ENCODE measurements at regions not wholly inside any gene's neighbourhood (a gene's known extent, or its start where the extent isn't known, plus 50 kb on each side); places are given as distances from the start of the nearest gene placed in this dataset.
"Not testable (repeated sequence)": the region's sequence is repeated elsewhere in the genome, so short reads cannot be mapped to it uniquely, and the experiment has no call there.

GRCh38 chr12:87231818-87232217, 797.4 kb downstream of the C12orf50 start:
- no peak for DNase-seq

- no peak for DNase-seq
Measured at GRCh38 chr12:87230441-87230840, 798.8 kb downstream of the C12orf50 start.

- DNase-seq = no peak
Measured at GRCh38 chr12:87227162-87227561, 802.0 kb downstream of the C12orf50 start.

- DNase-seq = no peak
Measured at GRCh38 chr12:87217491-87217890, 811.7 kb downstream of the C12orf50 start.

GRCh38 chr12:87216436-87216835, 812.8 kb downstream of the C12orf50 start:
- no peak for DNase-seq

- DNase-seq = no peak
Measured at GRCh38 chr12:87202189-87202588, 827.0 kb downstream of the C12orf50 start.

GRCh38 chr12:87201598-87201997, 827.6 kb downstream of the C12orf50 start:
- no peak for DNase-seq

- no peak for DNase-seq
Measured at GRCh38 chr12:87200289-87200979, 828.8 kb downstream of the C12orf50 start.

GRCh38 chr12:87198181-87198580, 831.0 kb downstream of the C12orf50 start:
- peak; percentile 14 for DNase-seq

GRCh38 chr12:87196321-87196720, 832.9 kb downstream of the C12orf50 start:
- DNase-seq = peak; percentile 16

GRCh38 chr12:87194389-87194788, 834.8 kb downstream of the C12orf50 start:
- not testable (repeated sequence) for DNase-seq

GRCh38 chr12:87185367-87185766, 843.8 kb downstream of the C12orf50 start:
- DNase-seq = no peak

GRCh38 chr12:87182696-87183233, 846.4 kb downstream of the C12orf50 start:
- DNase-seq = no peak

GRCh38 chr12:87171356-87171755, 857.8 kb downstream of the C12orf50 start:
- no peak for DNase-seq

- DNase-seq = no peak
Measured at GRCh38 chr12:87169010-87169409, 860.2 kb downstream of the C12orf50 start.

- DNase-seq = no peak
Measured at GRCh38 chr12:87165733-87166375, 863.3 kb downstream of the C12orf50 start.

GRCh38 chr12:87163122-87163521, 866.1 kb downstream of the C12orf50 start:
- no peak for DNase-seq

- no peak for DNase-seq
Measured at GRCh38 chr12:87160848-87161601, 868.2 kb downstream of the C12orf50 start.

- DNase-seq = no peak
Measured at GRCh38 chr12:87157791-87158190, 871.4 kb downstream of the C12orf50 start.

GRCh38 chr12:87155621-87156020, 873.6 kb downstream of the C12orf50 start:
- DNase-seq = no peak

GRCh38 chr12:87152841-87153528, 876.2 kb downstream of the C12orf50 start:
- no peak for DNase-seq

GRCh38 chr12:87152075-87152474, 877.1 kb downstream of the C12orf50 start:
- DNase-seq = no peak
